GM23248 (cell line): ENCODE measurements at regions not wholly inside any gene's neighbourhood (a gene's known extent, or its start where the extent isn't known, plus 50 kb on each side); places are given as distances from the start of the nearest gene placed in this dataset.

Experiments used
- DNase-seq: peaks from one replicate; pipeline ENCODE4 v3.0.0-alpha.2; 2015
- H2AFZ ChIP-seq: fragments of 200-600 bp; sonication (generic); 2 replicates; pipeline ENCODE4 v1.6.1; 2016; ENCODE audit warnings: antibody characterized with exemption
- H3F3A ChIP-seq: fragments of 200-600 bp; sonication (generic); 2 replicates; pipeline ENCODE4 v1.6.1; 2016; ENCODE audit warnings: mild to moderate bottlenecking, antibody characterized with exemption, mixed run types; ENCODE audit not compliant: insufficient read depth
- H3K27ac ChIP-seq: fragments of 200-600 bp; sonication (generic); 2 replicates; pipeline ENCODE4 v1.5.1; 2016; ENCODE audit warnings: mild to moderate bottlenecking
- H3K27me3 ChIP-seq: fragments of 200-600 bp; sonication (generic); replicated peaks from 2 replicates; pipeline ENCODE4 v1.6.1; 2016; ENCODE audit warnings: mild to moderate bottlenecking; ENCODE audit not compliant: insufficient read depth
- H3K36me3 ChIP-seq: fragments of 200-600 bp; sonication (generic); 2 replicates; pipeline ENCODE4 v1.6.1; 2016; ENCODE audit warnings: low read depth, mild to moderate bottlenecking
- H3K4me1 ChIP-seq: fragments of 200-600 bp; sonication (generic); 2 replicates; pipeline ENCODE4 v1.6.1; 2016; ENCODE audit warnings: mild to moderate bottlenecking; ENCODE audit not compliant: insufficient read depth
- H3K4me2 ChIP-seq: fragments of 200-600 bp; sonication (generic); one replicate; pipeline ENCODE4 v1.6.1; 2016; ENCODE audit warnings: mild to moderate bottlenecking; ENCODE audit not compliant: unreplicated experiment
- H3K4me3 ChIP-seq: fragments of 200-600 bp; sonication (generic); 2 replicates; pipeline ENCODE4 v1.5.1; 2016; ENCODE audit warnings: mild to moderate bottlenecking
- H3K79me2 ChIP-seq: fragments of 200-600 bp; sonication (generic); 2 replicates; pipeline ENCODE4 v1.6.1; 2016; ENCODE audit warnings: mild to moderate bottlenecking; ENCODE audit not compliant: insufficient read depth
- H3K9ac ChIP-seq: fragments of 200-600 bp; sonication (generic); 2 replicates; pipeline ENCODE4 v1.6.1; 2016; ENCODE audit warnings: mild to moderate bottlenecking
- H3K9me2 ChIP-seq: fragments of 200-600 bp; sonication (generic); 2 replicates; pipeline ENCODE4 v1.6.1; 2016; ENCODE audit warnings: mixed run types, mild to moderate bottlenecking, moderate library complexity; ENCODE audit not compliant: insufficient read depth
- H3K9me3 ChIP-seq: fragments of 200-600 bp; sonication (generic); one replicate; pipeline ENCODE4 v1.6.1; 2017; ENCODE audit warnings: low read depth
- H4K20me1 ChIP-seq: fragments of 200-600 bp; sonication (generic); 2 replicates; pipeline ENCODE4 v1.6.0; 2016; ENCODE audit not compliant: insufficient read depth
- EZH2 ChIP-seq: fragments of 200-600 bp; sonication (generic); IDR thresholded peaks from 2 replicates; pipeline ENCODE4 v1.6.1; 2018; ENCODE audit warnings: antibody characterized with exemption, mild to moderate bottlenecking; ENCODE audit not compliant: insufficient read depth, poor library complexity, severe bottlenecking
- EZH2phosphoT487 ChIP-seq: fragments of 200-600 bp; sonication (generic); IDR thresholded peaks from 2 replicates; pipeline ENCODE4 v1.6.1; 2018; ENCODE audit warnings: antibody characterized with exemption, moderate library complexity, mild to moderate bottlenecking, low read depth; ENCODE audit not compliant: insufficient read depth
- WGBS, 2 experiments: methylation state at CpG; one replicate each; pipeline ENCODE4 v1.1.6; 2015 to 2017; ENCODE audit warnings: low lambda C conversion rate in 2 of 2, low coverage in 1 of 2; ENCODE audit errors: missing lambda C conversion rate in 2 of 2; 5-methylcytosine and 5-hydroxymethylcytosine counted together
- in situ Hi-C: fragments of 300-500 bp; cut with MboI; formaldehyde crosslinking; loops from 2 replicates; pipeline ENCODE4 v1.15.0; 2020

DNA sequence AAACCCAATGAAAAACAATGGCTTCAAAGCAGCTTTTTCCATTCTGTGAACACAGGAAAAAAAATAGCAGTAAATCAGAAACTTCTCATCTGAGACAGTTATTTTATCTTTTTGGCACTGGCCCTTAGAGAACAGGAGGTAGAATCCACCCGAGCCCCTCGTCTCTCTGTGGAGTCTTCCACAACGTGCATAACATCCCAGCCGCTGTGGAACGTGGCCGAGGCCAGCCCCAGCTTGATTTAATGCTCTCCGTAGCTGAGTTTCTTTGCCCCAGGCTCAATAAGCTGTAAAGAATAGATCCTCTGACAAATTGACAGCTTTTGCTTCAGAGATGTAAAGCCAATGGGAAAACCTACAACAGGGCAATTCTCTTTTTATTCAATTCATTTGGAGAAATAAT, 107.9 kb upstream of the DAP start:
- Histone ChIP-seq H2AFZ (no peak overlapping the region), H3K9me2 (no peaks in the 10 kb centered on the region), H3K27ac (no peak overlapping the region), H4K20me1 (no peaks in the 10 kb centered on the region), H3K36me3 (no peaks in the 10 kb centered on the region), H3K4me1 (no peaks in the 10 kb centered on the region), H3K9me3 (no peaks in the 10 kb centered on the region), H3K9ac (no peak overlapping the region), H3F3A (no peaks in the 10 kb centered on the region), H3K4me3 (no peak overlapping the region), H3K27me3 (peaks cover 61% of the 10 kb centered on the region), H3K4me2 (no peak overlapping the region), H3K79me2 (no peaks in the 10 kb centered on the region)
- no peak for DNase-seq
- WGBS, 2 experiments = 18 to 19% methylated on average over 7 of the region's 7 CpGs
- in situ Hi-C loops = no loop called here
- no peak for TF ChIP-seq EZH2phosphoT487

DNA sequence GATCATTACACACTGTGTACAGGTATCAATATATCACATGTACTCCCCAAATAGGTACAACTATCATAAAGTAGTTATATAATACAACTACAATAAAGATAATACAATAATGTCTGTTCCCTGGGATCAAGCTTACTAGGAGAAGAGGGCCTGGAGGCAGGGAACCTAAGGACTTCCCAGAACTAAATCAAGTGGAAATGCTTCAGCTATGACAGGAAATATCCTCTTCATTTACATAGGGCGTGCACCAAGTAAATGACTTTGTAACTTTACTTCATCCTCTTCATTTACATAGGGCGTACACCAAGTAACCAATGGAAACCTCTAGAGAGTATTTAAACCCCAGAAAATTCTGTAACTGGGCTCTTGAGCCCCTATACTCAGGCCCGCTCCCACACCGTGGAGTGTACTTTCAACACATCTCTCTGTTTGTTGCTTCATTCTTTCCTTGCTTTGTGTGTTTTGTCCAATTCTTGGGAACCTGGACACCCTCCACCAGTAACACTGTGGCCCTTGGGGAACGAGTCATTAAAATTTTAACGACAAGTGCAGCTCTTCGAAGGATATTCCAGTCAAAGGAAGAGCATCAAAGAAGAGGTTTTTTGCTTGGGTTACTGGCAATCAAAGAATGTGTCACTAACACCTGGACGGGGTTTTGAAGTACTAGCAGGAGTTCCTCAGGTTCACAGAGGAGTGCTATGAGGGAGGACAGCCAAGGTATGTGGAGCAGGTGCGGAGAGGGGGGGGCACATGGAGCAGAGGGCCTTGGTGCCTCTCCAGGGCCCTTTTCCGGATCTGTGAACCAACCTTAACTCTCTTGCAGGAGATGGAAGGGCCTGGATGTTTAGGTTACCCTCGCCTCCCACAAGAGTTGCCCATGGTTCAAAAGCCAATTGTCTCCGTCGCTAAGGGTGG, 106.6 kb upstream of the DAP start:
- 54 to 66% methylated on average over 12 to 13 of the region's 13 CpGs for WGBS, 2 experiments
- Histone ChIP-seq H3K9me3 (no peaks in the 10 kb centered on the region), H3K79me2 (no peaks in the 10 kb centered on the region), H3K4me3 (no peak overlapping the region), H3K9me2 (no peaks in the 10 kb centered on the region), H3K4me2 (no peak overlapping the region), H3K9ac (no peak overlapping the region), H4K20me1 (no peaks in the 10 kb centered on the region), H3K27ac (no peak overlapping the region), H2AFZ (no peak overlapping the region), H3K27me3 (peaks cover 50% of the 10 kb centered on the region), H3K4me1 (no peaks in the 10 kb centered on the region), H3K36me3 (no peaks in the 10 kb centered on the region), H3F3A (no peaks in the 10 kb centered on the region)
- no peak for DNase-seq
- in situ Hi-C loops = no loop called here
- TF ChIP-seq EZH2 (no peak), EZH2phosphoT487 (no peak)

DNA sequence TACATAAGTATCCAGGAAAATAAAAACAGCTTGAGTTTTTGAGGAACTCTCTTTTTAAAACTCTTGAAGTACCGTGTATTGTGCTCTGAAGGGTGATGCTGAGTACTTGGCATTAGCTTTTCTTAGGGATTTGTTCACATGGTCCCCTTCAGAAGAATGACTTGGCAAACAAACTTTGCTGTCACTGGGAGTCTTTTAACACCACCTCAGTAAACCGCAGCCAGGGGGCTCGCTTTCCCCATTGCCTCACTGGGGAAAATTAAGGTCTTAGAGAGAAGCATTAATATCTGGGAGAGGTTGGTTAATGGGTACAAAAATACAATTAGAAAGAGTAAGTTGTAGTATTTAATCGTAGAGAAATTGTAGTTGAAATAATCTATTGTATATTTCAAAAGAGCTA, 105.9 kb upstream of the DAP start:
- Histone ChIP-seq H3K4me3 (no peak overlapping the region), H3K27ac (no peak overlapping the region), H3K79me2 (no peaks in the 10 kb centered on the region), H3K36me3 (no peaks in the 10 kb centered on the region), H3F3A (no peaks in the 10 kb centered on the region), H3K27me3 (peaks cover 50% of the 10 kb centered on the region), H3K9me2 (no peaks in the 10 kb centered on the region), H2AFZ (no peak overlapping the region), H3K9me3 (no peaks in the 10 kb centered on the region), H3K9ac (no peak overlapping the region), H4K20me1 (no peaks in the 10 kb centered on the region), H3K4me2 (no peak overlapping the region), H3K4me1 (no peaks in the 10 kb centered on the region)
- DNase-seq = no peak
- 38 to 44% methylated on average over 4 of the region's 4 CpGs for WGBS, 2 experiments
- no peak for TF ChIP-seq EZH2
- no peak for TF ChIP-seq EZH2phosphoT487
- in situ Hi-C loops = no loop called here

DNA sequence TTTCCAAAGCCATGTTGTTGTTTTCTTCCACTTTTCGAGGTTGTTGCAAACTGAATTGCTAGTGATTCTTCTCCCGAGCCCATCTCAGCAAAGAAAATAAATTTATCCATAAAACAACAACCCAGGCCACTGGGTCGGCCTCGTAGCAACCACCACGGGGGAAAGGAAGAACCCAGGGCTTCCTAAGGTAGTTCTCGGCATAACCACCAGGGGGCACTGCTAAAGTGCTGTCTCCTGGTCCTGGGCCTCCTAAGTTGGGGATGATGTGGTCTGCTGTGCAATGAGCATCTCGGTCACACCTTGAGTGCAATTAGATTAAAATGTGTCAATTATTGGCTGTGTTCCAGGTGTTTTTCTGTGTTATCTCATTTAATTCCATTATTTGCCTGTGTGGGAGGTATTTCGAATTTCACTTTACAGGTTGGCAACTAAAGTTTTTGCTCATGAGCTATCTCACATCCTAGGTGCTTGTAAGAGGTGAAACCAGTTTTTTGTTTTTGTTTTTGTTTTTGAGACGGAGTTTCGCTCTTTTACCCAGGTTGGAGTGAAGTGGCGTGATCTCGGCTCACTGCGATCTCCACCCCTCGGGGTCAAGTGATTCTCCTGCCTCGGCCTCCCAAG, 102.8 kb upstream of the DAP start:
- no peaks in the 10 kb centered on the region for H3K79me2 ChIP-seq
- H3K9me3 ChIP-seq = no peaks in the 10 kb centered on the region
- no peak overlapping the region for H3K4me3 ChIP-seq
- no peak overlapping the region for H3K27ac ChIP-seq
- in situ Hi-C loops = no loop called here
- H3K9me2 ChIP-seq = no peaks in the 10 kb centered on the region
- H3F3A ChIP-seq = no peaks in the 10 kb centered on the region; the same call in 1 of the 2 replicates
- no peak overlapping the region for H2AFZ ChIP-seq
- 54 to 57% methylated on average over 15 of the region's 15 CpGs for WGBS, 2 experiments
- no peaks in the 10 kb centered on the region for H4K20me1 ChIP-seq
- no peaks in the 10 kb centered on the region for H3K36me3 ChIP-seq
- no peak overlapping the region for H3K4me2 ChIP-seq
- H3K9ac ChIP-seq = no peak overlapping the region
- H3K27me3 ChIP-seq = peaks cover 25% of the 10 kb centered on the region
- TF ChIP-seq EZH2phosphoT487 (no peak), EZH2 (no peak)
- no peaks in the 10 kb centered on the region for H3K4me1 ChIP-seq
- peak; percentile 64 for DNase-seq
